H9 (cell line): ENCODE measurements at regions not wholly inside any gene's neighbourhood (a gene's known extent, or its start where the extent isn't known, plus 50 kb on each side); places are given as distances from the start of the nearest gene placed in this dataset.

Experiments
- DNase-seq: peaks from one replicate; pipeline ENCODE4 v3.0.0-alpha.2; 2017
- H2AFZ ChIP-seq: one replicate; pipeline ENCODE4 v1.6.1; 2013; ENCODE audit warnings: mild to moderate bottlenecking, low read length, control low read depth, moderate library complexity
- H2AK5ac ChIP-seq: 2 replicates; pipeline ENCODE4 v1.6.1; 2013; ENCODE audit warnings: low read length, control low read depth, mixed read lengths; ENCODE audit not compliant: insufficient read length
- H2BK120ac ChIP-seq: one replicate; pipeline ENCODE4 v1.6.1; 2013; ENCODE audit warnings: low read depth, mild to moderate bottlenecking, low read length, control low read depth, inconsistent platforms; ENCODE audit not compliant: poor library complexity, severe bottlenecking
- H2BK12ac ChIP-seq: 2 replicates; pipeline ENCODE4 v1.6.1; 2013; ENCODE audit warnings: low read length, control low read depth, mixed read lengths, low read depth; ENCODE audit not compliant: insufficient read length
- H2BK15ac ChIP-seq: 2 replicates; pipeline ENCODE4 v1.6.1; 2013; ENCODE audit warnings: low read depth, low read length, control low read depth
- H2BK20ac ChIP-seq: one replicate; pipeline ENCODE4 v1.6.1; 2013; ENCODE audit warnings: low read depth, mild to moderate bottlenecking, low read length, control low read depth, inconsistent platforms; ENCODE audit not compliant: poor library complexity, severe bottlenecking
- H2BK5ac ChIP-seq: 2 replicates; pipeline ENCODE4 v1.6.1; 2013; ENCODE audit warnings: low read length, control low read depth, mixed read lengths; ENCODE audit not compliant: insufficient read length
- H3K14ac ChIP-seq: 2 replicates; pipeline ENCODE4 v1.6.1; 2013; ENCODE audit warnings: low read length, control low read depth; ENCODE audit not compliant: insufficient read depth
- H3K18ac ChIP-seq: 2 replicates; pipeline ENCODE4 v1.6.1; 2013; ENCODE audit warnings: low read depth, mild to moderate bottlenecking, mixed read lengths, low read length, control low read depth; ENCODE audit not compliant: insufficient read length
- H3K23ac ChIP-seq: 2 replicates; pipeline ENCODE4 v1.6.1; 2013; ENCODE audit warnings: low read length, control low read depth, mixed read lengths, low read depth; ENCODE audit not compliant: insufficient read length
- H3K23me2 ChIP-seq: 2 replicates; pipeline ENCODE4 v1.6.1; 2013; ENCODE audit warnings: low read depth, mild to moderate bottlenecking, mixed read lengths, low read length, control low read depth; ENCODE audit not compliant: insufficient read length, poor library complexity, severe bottlenecking
- H3K27ac ChIP-seq: 2 replicates; pipeline ENCODE4 v1.5.1; 2013; ENCODE audit warnings: low read length, control low read depth, mixed read lengths, low read depth; ENCODE audit not compliant: insufficient read length
- H3K27me3 ChIP-seq: 2 replicates; pipeline ENCODE4 v1.6.1; 2013; ENCODE audit warnings: low read length, control low read depth, inconsistent platforms; ENCODE audit not compliant: insufficient read depth
- H3K4ac ChIP-seq: 2 replicates; pipeline ENCODE4 v1.6.1; 2013; ENCODE audit warnings: low read depth, mild to moderate bottlenecking, control low read depth, inconsistent platforms, low read length, moderate library complexity
- H3K4me1 ChIP-seq: 2 replicates; pipeline ENCODE4 v1.6.1; 2013; ENCODE audit warnings: low read length, control low read depth, inconsistent platforms; ENCODE audit not compliant: insufficient read depth
- H3K4me2 ChIP-seq: 2 replicates; pipeline ENCODE4 v1.6.1; 2013; ENCODE audit warnings: low read length, control low read depth, mixed read lengths; ENCODE audit not compliant: insufficient read length, insufficient read depth
- H3K56ac ChIP-seq: 2 replicates; pipeline ENCODE4 v1.6.1; 2013; ENCODE audit warnings: low read depth, mild to moderate bottlenecking, mixed read lengths, low read length, control low read depth; ENCODE audit not compliant: insufficient read length
- H3K79me1 ChIP-seq: 2 replicates; pipeline ENCODE4 v1.6.1; 2013; ENCODE audit warnings: low read depth, mild to moderate bottlenecking, moderate library complexity, low read length, control low read depth, inconsistent platforms; ENCODE audit not compliant: insufficient read depth, poor library complexity, severe bottlenecking
- H3K79me2 ChIP-seq: 2 replicates; pipeline ENCODE4 v1.6.1; 2013; ENCODE audit warnings: low read length, control low read depth, inconsistent platforms; ENCODE audit not compliant: insufficient read depth
- H3K9ac ChIP-seq: 2 replicates; pipeline ENCODE4 v1.6.1; 2013; ENCODE audit warnings: low read length, control low read depth, mixed read lengths; ENCODE audit not compliant: insufficient read length; ENCODE audit errors: extremely low read depth
- H3K9me3 ChIP-seq: one replicate; pipeline ENCODE4 v1.6.1; 2013; ENCODE audit warnings: low read depth, low read length, inconsistent platforms; ENCODE audit not compliant: control insufficient read depth
- H3T11ph ChIP-seq: one replicate; pipeline ENCODE4 v1.6.1; 2013; ENCODE audit warnings: mild to moderate bottlenecking, low read length, control low read depth, inconsistent platforms
- H4K20me1 ChIP-seq: one replicate; pipeline ENCODE4 v1.6.1; 2013; ENCODE audit not compliant: control insufficient read depth, insufficient read length, insufficient read depth
- H4K5ac ChIP-seq: 2 replicates; pipeline ENCODE4 v1.6.1; 2013; ENCODE audit warnings: low read depth, mild to moderate bottlenecking, mixed read lengths, low read length, control low read depth; ENCODE audit not compliant: insufficient read length
- H4K8ac ChIP-seq: replicated peaks from 2 replicates; pipeline ENCODE4 v1.6.1; 2013; ENCODE audit warnings: low read length, control low read depth, mixed read lengths, low read depth; ENCODE audit not compliant: insufficient read length
- H4K91ac ChIP-seq: 2 replicates; pipeline ENCODE4 v1.6.1; 2013; ENCODE audit warnings: low read depth, mild to moderate bottlenecking, moderate library complexity, mixed read lengths, low read length, control low read depth; ENCODE audit not compliant: insufficient read length
- H3K27ac Mint-ChIP-seq, 3 experiments: 2 replicates in 2 of 3; 3 replicates in 1 of 3; pipeline ENCODE4 v1.8.0; 2020 to 2021; ENCODE audit warnings: mixed read lengths in 3 of 3, mild to moderate bottlenecking in 1 of 3, moderate library complexity in 1 of 3
- H3K27me3 Mint-ChIP-seq: 2 replicates; pipeline ENCODE4 v1.8.0; 2021; ENCODE audit warnings: low read depth, mild to moderate bottlenecking, moderate library complexity, mixed read lengths
- H3K36me3 Mint-ChIP-seq, 3 experiments: 2 replicates in 2 of 3; 3 replicates in 1 of 3; pipeline ENCODE4 v1.8.0; 2020 to 2021; ENCODE audit warnings: low read depth in 3 of 3, mixed read lengths in 3 of 3; ENCODE audit not compliant: insufficient read depth in 1 of 3
- H3K4me1 Mint-ChIP-seq, 2 experiments: 2 replicates each; pipeline ENCODE4 v1.8.0; 2020; ENCODE audit warnings: mixed read lengths in 2 of 2
- H3K4me3 Mint-ChIP-seq, 2 experiments: 2 replicates in 1 of 2; 3 replicates in 1 of 2; pipeline ENCODE4 v1.8.0; 2020 to 2021; ENCODE audit warnings: mild to moderate bottlenecking in 2 of 2, mixed read lengths in 2 of 2, moderate library complexity in 1 of 2
- H3K9me3 Mint-ChIP-seq, 2 experiments: 2 replicates in 1 of 2; 3 replicates in 1 of 2; pipeline ENCODE4 v1.8.0; 2020; ENCODE audit warnings: mild to moderate bottlenecking in 2 of 2, mixed read lengths in 2 of 2, moderate library complexity in 1 of 2
- CTCF ChIP-seq: fragments of 200-600 bp; sonication (generic); conservative IDR thresholded peaks from 3 replicates; pipeline ENCODE4 v1.8.0; 2021; ENCODE audit warnings: antibody characterized with exemption, mild to moderate bottlenecking

GRCh38 chr12:105483691-105484090, 153.2 kb downstream of the C12orf75 start:
- Histone ChIP-seq H2BK120ac (no peak overlapping the region), H3T11ph (no peak overlapping the region), H3K27me3 (no peaks in the 10 kb centered on the region), H3K4ac (no peak overlapping the region), H2BK5ac (no peak overlapping the region), H4K8ac (no peak overlapping the region), H4K91ac (no peak overlapping the region), H3K27ac (no peak overlapping the region), H3K79me2 (no peaks in the 10 kb centered on the region), H3K56ac (no peak overlapping the region), H3K9ac (no peak overlapping the region), H3K4me1 (0 out of 2 replicates have a peak, but pooled peaks cover 1% of the 10 kb centered on the region), H3K9me3 (no peaks in the 10 kb centered on the region), H2BK15ac (no peak overlapping the region), H3K4me2 (no peak overlapping the region), H2AK5ac (no peak overlapping the region), H4K5ac (no peak overlapping the region), H2BK12ac (no peak overlapping the region), H3K18ac (no peak overlapping the region), H4K20me1 (no peaks in the 10 kb centered on the region), H3K23ac (no peak overlapping the region), H2BK20ac (no peak overlapping the region), H3K14ac (no peak overlapping the region), H2AFZ (no peak overlapping the region), H3K79me1 (no peaks in the 10 kb centered on the region), H3K23me2 (no peaks in the 10 kb centered on the region)
- Mint-ChIP-seq H3K4me3 (no peak overlapping the region), H3K9me3 (no peaks in the 10 kb centered on the region), H3K36me3 (no peaks in the 10 kb centered on the region), H3K27me3 (no peaks in the 10 kb centered on the region), H3K4me1 (peaks cover 37 to 45% of the 10 kb centered on the region in 2 experiments), H3K27ac (peak overlapping the region in 1 of 3 experiments; percentile 21; a peak in 1 of 7 replicates)
- no peak for TF ChIP-seq CTCF
- DNase-seq, result no peak
